Spleen (tissue), 11 donors: ENCODE measurements at regions not wholly inside any gene's neighbourhood (a gene's known extent, or its start where the extent isn't known, plus 50 kb on each side); places are given as distances from the start of the nearest gene placed in this dataset.

Source experiments
- DNase-seq: peaks from one replicate; pipeline ENCODE4 v3.0.0-alpha.2; 2020
- H3K27ac ChIP-seq, 8 donors: fragments of 200-600 bp; sonication (generic) in 7 of 8; 1 replicate in 4 of 8; 2 replicates in 4 of 8; pipeline versions ENCODE4 v1.5.0 to v1.8.0; 2016 to 2021; ENCODE audit warnings: inconsistent platforms in 4 of 8, mild to moderate bottlenecking in 4 of 8, moderate library complexity in 1 of 8
- H3K27me3 ChIP-seq, 7 donors: fragments of 200-600 bp; sonication (generic) in 6 of 7; replicated peaks in 1 of 7; 1 replicate in 4 of 7; 2 replicates in 3 of 7; pipeline versions ENCODE4 v1.5.0 to v1.8.0; 2016 to 2021; ENCODE audit warnings: inconsistent platforms in 3 of 7, mild to moderate bottlenecking in 1 of 7
- H3K36me3 ChIP-seq, 6 donors: fragments of 200-600 bp; sonication (generic) in 5 of 6; 1 replicate in 4 of 6; 2 replicates in 2 of 6; pipeline versions ENCODE4 v1.5.0 to v1.8.0; 2016 to 2021; ENCODE audit warnings: inconsistent platforms in 2 of 6
- H3K4me1 ChIP-seq, 6 donors: fragments of 200-600 bp; sonication (generic) in 5 of 6; 1 replicate in 3 of 6; 2 replicates in 3 of 6; pipeline versions ENCODE4 v1.5.0 to v1.8.0; 2016 to 2021; ENCODE audit warnings: inconsistent platforms in 3 of 6
- H3K4me3 ChIP-seq, 8 donors: fragments of 200-600 bp; sonication (generic) in 7 of 8; 1 replicate in 4 of 8; 2 replicates in 4 of 8; pipeline versions ENCODE4 v1.5.0 to v1.8.0; 2016 to 2021; ENCODE audit warnings: inconsistent platforms in 4 of 8, mild to moderate bottlenecking in 4 of 8, moderate library complexity in 2 of 8
- H3K9me3 ChIP-seq, 8 donors: fragments of 200-600 bp; sonication (generic) in 7 of 8; 1 replicate in 4 of 8; 2 replicates in 4 of 8; pipeline versions ENCODE4 v1.5.0 to v1.8.0; 2016 to 2021; ENCODE audit warnings: inconsistent platforms in 4 of 8
- POLR2A ChIP-seq, 3 donors: fragments of 450-650 bp; IDR thresholded peaks; one replicate each; pipeline ENCODE4 v1.5.1; 2017; ENCODE audit warnings: antibody characterized with exemption in 3 of 3, mild to moderate bottlenecking in 1 of 3
- POLR2AphosphoS5 ChIP-seq, 3 donors: sonication (generic); formaldehyde crosslinking; IDR thresholded peaks; one replicate each; pipeline ENCODE4 v1.5.1; 2017; ENCODE audit warnings: antibody characterized with exemption in 3 of 3
- WGBS, 5 donors: extraction: QIAGEN DNeasy Blood & Tissue Kit in 3 of 5; methylation state at CpG; one replicate each; pipeline versions ENCODE4 v1.1.5 to v1.1.7; 2013 to 2018; 5-methylcytosine and 5-hydroxymethylcytosine counted together
- intact Hi-C: fragments of 100-400 bp; cut with DNase I; formaldehyde crosslinking; loops from one replicate; pipeline ENCODE4 v1.15.0; 2023; ENCODE audit warnings: low total_unique reads
- TF ChIP-seq, protein P1 (sequence below), 11 experiments: fragments of 200-600 bp in 7 of 11; fragments of 450-650 bp in 4 of 11; sonication (generic) in 4 of 11; IDR thresholded peaks in 8 of 11; conservative IDR thresholded peaks in 3 of 11; 1 replicate in 7 of 11; 2 replicates in 4 of 11; pipeline versions ENCODE4 v1.4.0 to v1.8.0; 2016 to 2021; ENCODE audit warnings: antibody characterized with exemption in 11 of 11, inconsistent platforms in 4 of 11, mild to moderate bottlenecking in 1 of 11
- donor health status: healthy with polysubstance abuse.
- donor health status: DM: no; HTN: no; CAD: no; lungs with moderate emphysema.
- donor health status: DM: no; HTN: no; CAD: no.
- donor health status: Bipolar disorder and iron deficiency.
- donor health status: healthy.
- donor health status: DM: no; HTN: no; CAD: no.
- donor health status: DM: yes; HTN: yes; CAD: no.

DNA sequence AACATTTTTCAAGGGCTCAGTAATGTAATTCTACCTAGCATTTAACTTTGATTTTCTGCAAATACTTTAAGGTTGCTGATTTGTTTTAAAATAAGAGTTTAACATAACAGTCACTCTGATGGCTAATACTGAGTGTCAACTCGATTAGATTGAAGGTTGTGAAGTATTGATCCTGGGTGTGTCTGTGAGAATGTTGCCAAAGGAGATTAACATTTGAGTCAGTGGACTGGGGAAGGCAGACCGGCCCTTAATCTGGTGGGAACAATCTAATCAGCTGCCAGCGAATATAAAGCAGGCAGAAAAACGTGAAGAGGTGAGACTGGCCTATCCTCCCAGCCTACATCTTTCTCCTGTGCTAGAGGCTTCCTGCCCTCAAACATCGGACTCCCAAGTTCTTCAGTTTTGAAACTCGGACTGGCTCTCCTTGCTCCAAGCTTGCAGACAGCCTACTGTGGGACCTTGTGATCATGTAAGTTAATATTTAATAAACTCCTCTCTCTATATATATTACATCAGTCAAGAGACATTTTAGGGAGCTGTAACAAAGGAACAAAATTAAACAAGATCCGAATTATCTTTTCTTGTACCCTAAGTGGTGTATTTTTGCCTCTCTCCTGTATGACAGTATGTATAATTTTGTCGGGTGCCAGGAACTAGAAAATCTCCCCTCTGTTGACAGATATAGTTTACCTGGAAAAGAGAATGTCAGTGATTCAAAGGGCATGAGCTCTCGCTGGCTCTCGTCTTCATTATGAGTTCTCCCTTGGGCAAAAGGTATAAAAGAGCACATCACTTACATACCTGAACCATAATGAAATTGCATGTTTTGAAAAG is 576.1 kb downstream of the LRRC70 start:
- no peaks in the 10 kb centered on the region for H3K27me3 ChIP-seq
- H3K4me3 ChIP-seq = no peak overlapping the region
- H3K9me3 ChIP-seq = no peaks in the 10 kb centered on the region
- DNase-seq = no peak
- TF ChIP-seq, protein P1, sequence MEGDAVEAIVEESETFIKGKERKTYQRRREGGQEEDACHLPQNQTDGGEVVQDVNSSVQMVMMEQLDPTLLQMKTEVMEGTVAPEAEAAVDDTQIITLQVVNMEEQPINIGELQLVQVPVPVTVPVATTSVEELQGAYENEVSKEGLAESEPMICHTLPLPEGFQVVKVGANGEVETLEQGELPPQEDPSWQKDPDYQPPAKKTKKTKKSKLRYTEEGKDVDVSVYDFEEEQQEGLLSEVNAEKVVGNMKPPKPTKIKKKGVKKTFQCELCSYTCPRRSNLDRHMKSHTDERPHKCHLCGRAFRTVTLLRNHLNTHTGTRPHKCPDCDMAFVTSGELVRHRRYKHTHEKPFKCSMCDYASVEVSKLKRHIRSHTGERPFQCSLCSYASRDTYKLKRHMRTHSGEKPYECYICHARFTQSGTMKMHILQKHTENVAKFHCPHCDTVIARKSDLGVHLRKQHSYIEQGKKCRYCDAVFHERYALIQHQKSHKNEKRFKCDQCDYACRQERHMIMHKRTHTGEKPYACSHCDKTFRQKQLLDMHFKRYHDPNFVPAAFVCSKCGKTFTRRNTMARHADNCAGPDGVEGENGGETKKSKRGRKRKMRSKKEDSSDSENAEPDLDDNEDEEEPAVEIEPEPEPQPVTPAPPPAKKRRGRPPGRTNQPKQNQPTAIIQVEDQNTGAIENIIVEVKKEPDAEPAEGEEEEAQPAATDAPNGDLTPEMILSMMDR (IDR thresholded peaks at IDR 0.05 in 8 of 11, conservative IDR thresholded peaks at IDR 0.05 in 3 of 11) = no peak
- TF ChIP-seq POLR2A (IDR thresholded peaks at IDR 0.05) = no peak
- TF ChIP-seq POLR2AphosphoS5 (IDR thresholded peaks at IDR 0.05) = no peak
- WGBS, 5 donors = 74 to 82% (median 81%) methylated on average over 10 of the region's 10 CpGs
- intact Hi-C loops = no loop called here
- no peaks in the 10 kb centered on the region for H3K4me1 ChIP-seq
- no peak overlapping the region for H3K27ac ChIP-seq
- no peaks in the 10 kb centered on the region for H3K36me3 ChIP-seq

DNA sequence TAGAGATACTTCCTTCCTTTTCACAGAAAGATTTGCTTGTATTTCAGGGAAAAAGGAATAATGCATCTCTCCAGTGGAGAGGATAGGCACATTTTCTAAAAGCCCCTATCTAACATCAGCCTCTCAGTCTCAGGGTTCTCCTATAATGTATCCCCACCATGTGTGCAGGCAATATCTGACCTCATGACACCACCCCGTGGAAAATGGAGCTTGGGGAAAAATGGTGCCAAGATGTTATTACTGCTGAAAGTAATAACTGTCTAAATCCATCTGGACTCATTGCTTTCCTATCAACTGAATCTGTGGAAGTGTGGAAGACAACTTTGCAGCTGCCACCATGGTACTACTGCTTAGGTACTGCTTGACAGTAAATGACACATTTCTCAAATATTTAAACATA is 574.3 kb downstream of the LRRC70 start:
- WGBS, 5 donors = 58 to 83% (median 76%) methylated on average over 1 of the region's 1 CpG
- no peaks in the 10 kb centered on the region for H3K4me1 ChIP-seq
- H3K36me3 ChIP-seq = no peaks in the 10 kb centered on the region
- H3K27ac ChIP-seq = no peak overlapping the region
- DNase-seq = no peak
- TF ChIP-seq, protein P1 (IDR thresholded peaks at IDR 0.05 in 8 of 11, conservative IDR thresholded peaks at IDR 0.05 in 3 of 11) = no peak
- no peak for TF ChIP-seq POLR2A (IDR thresholded peaks at IDR 0.05)
- no peak for TF ChIP-seq POLR2AphosphoS5 (IDR thresholded peaks at IDR 0.05)
- no peaks in the 10 kb centered on the region for H3K27me3 ChIP-seq
- H3K9me3 ChIP-seq = no peaks in the 10 kb centered on the region
- intact Hi-C loops = no loop called here
- H3K4me3 ChIP-seq = no peak overlapping the region

DNA sequence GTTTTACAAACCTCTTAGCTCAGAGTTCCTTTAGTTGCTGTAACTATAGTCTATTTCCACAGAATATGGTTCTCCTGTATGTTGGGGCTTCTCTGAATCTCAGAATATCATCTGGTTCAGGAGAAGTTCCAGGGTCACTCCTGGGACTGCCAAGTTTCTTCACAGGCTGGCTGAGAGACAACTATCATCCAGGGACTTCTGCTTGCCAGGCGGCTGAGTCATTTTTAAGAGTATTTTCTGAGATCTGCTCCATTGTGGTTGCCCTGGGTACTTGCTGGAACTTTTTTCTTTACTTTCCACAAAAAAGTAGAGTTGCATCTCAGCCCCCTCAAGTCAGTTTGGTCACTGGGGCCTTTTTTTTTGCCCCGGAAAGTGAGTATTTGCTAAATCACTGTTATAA is 566.5 kb downstream of the LRRC70 start:
- Histone ChIP-seq H3K27ac (no peak overlapping the region), H3K4me1 (no peaks in the 10 kb centered on the region), H3K27me3 (no peaks in the 10 kb centered on the region), H3K36me3 (no peaks in the 10 kb centered on the region), H3K9me3 (no peaks in the 10 kb centered on the region), H3K4me3 (no peak overlapping the region)
- DNase-seq = no peak
- TF ChIP-seq POLR2A (IDR thresholded peaks at IDR 0.05) (no peak), POLR2AphosphoS5 (IDR thresholded peaks at IDR 0.05) (no peak)
- TF ChIP-seq, protein P1 (IDR thresholded peaks at IDR 0.05 in 8 of 11, conservative IDR thresholded peaks at IDR 0.05 in 3 of 11) = no peak
- 81 to 92% (median 83%) methylated on average over 2 of the region's 2 CpGs for WGBS, 5 donors
- intact Hi-C loops = no loop called here

DNA sequence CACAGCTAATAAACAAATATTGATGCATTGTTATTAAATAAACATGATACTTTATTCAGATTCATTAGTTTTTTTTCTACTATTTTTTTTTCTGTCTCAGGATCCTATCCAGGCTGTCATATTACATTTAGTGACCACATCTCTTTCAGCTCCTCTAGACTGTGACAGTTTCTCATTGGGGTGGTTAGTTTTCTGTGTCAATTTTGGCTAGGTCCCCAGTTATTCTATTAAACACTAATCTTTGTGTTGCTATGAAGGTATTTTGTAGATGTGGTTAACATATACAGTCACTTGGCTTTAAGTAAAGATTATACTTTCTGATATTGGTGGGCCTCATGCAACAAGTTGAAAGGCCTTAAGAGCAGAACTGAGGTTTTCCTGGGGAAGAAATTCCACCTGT is 563.0 kb downstream of the LRRC70 start:
- Histone ChIP-seq H3K4me3 (no peak overlapping the region), H3K36me3 (no peaks in the 10 kb centered on the region), H3K9me3 (no peaks in the 10 kb centered on the region), H3K27ac (no peak overlapping the region), H3K4me1 (no peaks in the 10 kb centered on the region), H3K27me3 (no peaks in the 10 kb centered on the region)
- intact Hi-C loops = no loop called here
- no peak for TF ChIP-seq POLR2A (IDR thresholded peaks at IDR 0.05)
- TF ChIP-seq POLR2AphosphoS5 (IDR thresholded peaks at IDR 0.05) = no peak
- TF ChIP-seq, protein P1 (IDR thresholded peaks at IDR 0.05 in 8 of 11, conservative IDR thresholded peaks at IDR 0.05 in 3 of 11) = no peak
- DNase-seq = no peak
